Esophagus squamous epithelium (tissue), 5 donors: ENCODE measurements at regions not wholly inside any gene's neighbourhood (a gene's known extent, or its start where the extent isn't known, plus 50 kb on each side); places are given as distances from the start of the nearest gene placed in this dataset.

Experiments
- DNase-seq: peaks from one replicate; lab custom pipeline; 2025; lab: John Stamatoyannopoulos, UW
- H3K27ac ChIP-seq, 4 donors: fragments of 200-600 bp; sonication (generic); one replicate each; pipeline ENCODE4 v1.5.1; 2016 to 2019; ENCODE audit warnings: mild to moderate bottlenecking in 1 of 4
- H3K27me3 ChIP-seq, 4 donors: fragments of 200-600 bp; sonication (generic); 1 replicate in 3 of 4; 2 replicates in 1 of 4; pipeline versions ENCODE4 v1.5.1 to v1.6.0; 2017 to 2021; ENCODE audit warnings: antibody characterized with exemption in 1 of 4
- H3K36me3 ChIP-seq, 3 donors: fragments of 200-600 bp; sonication (generic); one replicate each; pipeline ENCODE4 v1.5.1; 2016 to 2019
- H3K4me1 ChIP-seq, 3 donors: fragments of 200-600 bp; sonication (generic); one replicate each; pipeline ENCODE4 v1.5.1; 2017 to 2019
- H3K4me3 ChIP-seq, 4 donors: fragments of 200-600 bp; sonication (generic); 1 replicate in 3 of 4; 2 replicates in 1 of 4; pipeline ENCODE4 v1.5.1; 2016 to 2019; ENCODE audit warnings: mild to moderate bottlenecking in 2 of 4, moderate library complexity in 1 of 4
- H3K9me3 ChIP-seq, 3 donors: fragments of 200-600 bp; sonication (generic); one replicate each; pipeline ENCODE4 v1.5.1; 2016 to 2019
- POLR2A ChIP-seq, 4 donors: fragments of 450-650 bp; IDR thresholded peaks; one replicate each; pipeline ENCODE4 v1.6.1; 2017; ENCODE audit warnings: antibody characterized with exemption in 4 of 4, mild to moderate bottlenecking in 4 of 4, moderate library complexity in 3 of 4
- WGBS, 2 donors: methylation state at CpG; one replicate each; pipeline ENCODE4 v1.1.5; 2018; 5-methylcytosine and 5-hydroxymethylcytosine counted together
- intact Hi-C: fragments of 100-400 bp; cut with DNase I; formaldehyde crosslinking; loops from one replicate; pipeline ENCODE4 v1.15.0; 2022
- TF ChIP-seq, protein P1 (sequence below), 6 experiments: fragments of 450-650 bp in 4 of 6; fragments of 200-600 bp in 2 of 6; sonication (generic) in 2 of 6; IDR thresholded peaks; one replicate each; pipeline ENCODE4 v1.5.1; 2016 to 2019; ENCODE audit warnings: antibody characterized with exemption in 6 of 6, mild to moderate bottlenecking in 4 of 6, moderate library complexity in 4 of 6
- donor health status: DM: yes; HTN: yes; CAD: no.

GRCh38 chr16:85557083-85557970, 55.8 kb upstream of the GSE1 start:
- H3K4me1 ChIP-seq = peaks cover 34 to 85% (median 58%) of the 10 kb centered on the region in 3 donors
- DNase-seq = no peak
- TF ChIP-seq, protein P1, sequence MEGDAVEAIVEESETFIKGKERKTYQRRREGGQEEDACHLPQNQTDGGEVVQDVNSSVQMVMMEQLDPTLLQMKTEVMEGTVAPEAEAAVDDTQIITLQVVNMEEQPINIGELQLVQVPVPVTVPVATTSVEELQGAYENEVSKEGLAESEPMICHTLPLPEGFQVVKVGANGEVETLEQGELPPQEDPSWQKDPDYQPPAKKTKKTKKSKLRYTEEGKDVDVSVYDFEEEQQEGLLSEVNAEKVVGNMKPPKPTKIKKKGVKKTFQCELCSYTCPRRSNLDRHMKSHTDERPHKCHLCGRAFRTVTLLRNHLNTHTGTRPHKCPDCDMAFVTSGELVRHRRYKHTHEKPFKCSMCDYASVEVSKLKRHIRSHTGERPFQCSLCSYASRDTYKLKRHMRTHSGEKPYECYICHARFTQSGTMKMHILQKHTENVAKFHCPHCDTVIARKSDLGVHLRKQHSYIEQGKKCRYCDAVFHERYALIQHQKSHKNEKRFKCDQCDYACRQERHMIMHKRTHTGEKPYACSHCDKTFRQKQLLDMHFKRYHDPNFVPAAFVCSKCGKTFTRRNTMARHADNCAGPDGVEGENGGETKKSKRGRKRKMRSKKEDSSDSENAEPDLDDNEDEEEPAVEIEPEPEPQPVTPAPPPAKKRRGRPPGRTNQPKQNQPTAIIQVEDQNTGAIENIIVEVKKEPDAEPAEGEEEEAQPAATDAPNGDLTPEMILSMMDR (IDR thresholded peaks at IDR 0.05) = peak in 2 of 6 experiments; percentile 8 to 12
- TF ChIP-seq POLR2A (IDR thresholded peaks at IDR 0.05) = no peak
- H3K36me3 ChIP-seq = no peaks in the 10 kb centered on the region
- peaks cover 0 to 21% (median 0%) of the 10 kb centered on the region in 4 donors for H3K27me3 ChIP-seq
- intact Hi-C loops = no loop called here
- H3K9me3 ChIP-seq = no peaks in the 10 kb centered on the region
- WGBS, 2 donors = 3% methylated on average over 15 to 20 of the region's 22 CpGs
- H3K27ac ChIP-seq = peak overlapping the region; percentile 68 to 89 (median 86)
- H3K4me3 ChIP-seq = peak overlapping the region; percentile 53 to 93 (median 74)

DNA sequence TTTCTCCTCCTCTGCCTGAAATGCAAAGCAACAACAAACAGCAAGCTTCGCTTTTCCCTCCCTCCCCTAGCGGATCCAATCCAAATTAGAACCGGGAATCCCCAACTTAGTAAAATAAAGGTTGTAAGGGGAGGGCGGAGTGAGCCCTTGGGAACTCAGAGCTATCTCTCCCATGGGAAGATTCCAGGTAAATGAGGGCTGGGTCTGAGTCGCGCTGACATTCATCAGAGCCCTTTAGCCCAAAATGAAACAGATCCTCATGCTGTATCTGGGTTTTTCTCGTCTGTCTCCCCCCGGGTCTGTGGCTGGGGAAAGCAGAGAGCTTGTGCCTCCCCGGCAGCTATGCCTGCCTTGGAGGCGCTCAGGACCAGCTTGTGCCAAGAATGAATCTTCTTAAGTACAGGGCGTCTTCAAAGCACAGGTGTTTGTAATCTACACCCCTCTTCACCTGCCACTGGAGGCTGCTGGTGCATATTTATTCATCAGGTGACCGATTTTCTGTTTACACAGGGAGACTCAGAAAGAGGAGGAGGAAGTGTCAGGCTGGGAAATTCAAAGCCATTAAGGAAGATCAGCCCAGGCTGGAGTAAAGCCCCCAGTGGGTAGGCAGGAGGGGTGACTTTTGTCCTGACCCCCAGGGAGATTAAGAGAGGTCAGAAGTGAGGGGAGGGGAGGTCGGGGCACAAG, 55.0 kb upstream of the GSE1 start:
- no peak for DNase-seq

GRCh38 chr16:85560932-85561247, 52.2 kb upstream of the GSE1 start:
- Histone ChIP-seq H3K36me3 (no peaks in the 10 kb centered on the region), H3K27ac (no peak overlapping the region), H3K27me3 (peaks cover 0 to 6% (median 0%) of the 10 kb centered on the region in 4 donors), H3K4me1 (peaks cover 31 to 69% (median 37%) of the 10 kb centered on the region in 3 donors), H3K4me3 (no peak overlapping the region), H3K9me3 (no peaks in the 10 kb centered on the region)
- DNase-seq = no peak
- 87 to 89% methylated on average over 7 of the region's 7 CpGs for WGBS, 2 donors
- TF ChIP-seq, protein P1 (IDR thresholded peaks at IDR 0.05) = no peak
- no peak for TF ChIP-seq POLR2A (IDR thresholded peaks at IDR 0.05)
- intact Hi-C loops = no loop called here

More for the DNA sequence above, 55.0 kb upstream of the GSE1 start:
- Histone ChIP-seq H3K9me3 (no peaks in the 10 kb centered on the region), H3K4me1 (peaks cover 34 to 84% (median 53%) of the 10 kb centered on the region in 3 donors), H3K36me3 (no peaks in the 10 kb centered on the region), H3K4me3 (peak overlapping the region in 3 of 4 donors; percentile 16 to 93 (median 72)), H3K27ac (peak overlapping the region; percentile 7 to 89 (median 86)), H3K27me3 (peaks cover 0 to 20% (median 0%) of the 10 kb centered on the region in 4 donors)
- intact Hi-C loops = no loop called here
- no peak for TF ChIP-seq POLR2A (IDR thresholded peaks at IDR 0.05)
- TF ChIP-seq, protein P1 (IDR thresholded peaks at IDR 0.05) = no peak
- 14 to 24% methylated on average over 8 to 11 of the region's 13 CpGs for WGBS, 2 donors

- peaks cover 26 to 69% (median 37%) of the 10 kb centered on the region in 3 donors for H3K4me1 ChIP-seq
- H3K27me3 ChIP-seq = peaks cover 0 to under 1% (median 0%) of the 10 kb centered on the region in 4 donors
- peak overlapping the region in 2 of 4 donors; percentile 5 to 30 for H3K27ac ChIP-seq
- no peak for DNase-seq
- no peak for TF ChIP-seq POLR2A (IDR thresholded peaks at IDR 0.05)
- TF ChIP-seq, protein P1 (IDR thresholded peaks at IDR 0.05) = no peak
- H3K9me3 ChIP-seq = no peaks in the 10 kb centered on the region
- no peak overlapping the region for H3K4me3 ChIP-seq
- WGBS, 2 donors = 76 to 89% methylated on average over 9 to 14 of the region's 24 CpGs
- no peaks in the 10 kb centered on the region for H3K36me3 ChIP-seq
- intact Hi-C loops = no loop called here
Measured at GRCh38 chr16:85561248-85562092, 51.7 kb upstream of the GSE1 start.
